ENCODE measurements at regions not wholly inside any gene's neighbourhood (a gene's known extent, or its start where the extent isn't known, plus 50 kb on each side); places are given as distances from the start of the nearest gene placed in this dataset.

- no TSS peak for BruUV-seq (replicated peaks)
- no peak overlapping the region for H3K27ac ChIP-seq (ENCODE audit: low read length)
- H3K27me3 ChIP-seq (ENCODE audit: control insufficient read depth, insufficient read depth, low read length), result no peaks in the 10 kb centered on the region
- no peaks in the 10 kb centered on the region for H3K36me3 ChIP-seq (ENCODE audit: control insufficient read depth, insufficient read depth, low read length)
- in situ Hi-C loops (cut with HindIII; ENCODE audit: low pct_unique_long_range_greater_than_20kb, low sequenced_read_pairs), result no loop called here
- no peak for DNase-seq (ENCODE audit: low read depth, low spot score)
- no peak overlapping the region for H3K4me3 ChIP-seq (ENCODE audit: low read depth in 2 of 2, low read length in 2 of 2)
- POLR2A ChIA-PET, result no interaction called here
- no peaks in the 10 kb centered on the region; the same call in 1 of the 2 replicates for H3K9me3 ChIP-seq (ENCODE audit: control insufficient read depth, insufficient read depth, low read depth, low read length)
- no peak for ATAC-seq
- TF ChIP-seq CTCF (IDR thresholded peaks at IDR 0.05) (no peak), POLR2AphosphoS5 (IDR thresholded peaks at IDR 0.05; ENCODE audit: low read depth, low read length) (no peak), TCF7L2 (IDR thresholded peaks at IDR 0.05; ENCODE audit: low read depth, low read length) (no peak), SIN3A (IDR thresholded peaks at IDR 0.05; ENCODE audit: borderline replicate concordance, insufficient read depth, low read depth, low read length) (no peak), REST (IDR thresholded peaks at IDR 0.05; ENCODE audit: insufficient read depth in 1 of 2, low read depth in 2 of 2, low read length in 1 of 2) (no peak)
- CTCF ChIA-PET, result no interaction called here
- no peaks in the 10 kb centered on the region for H3K4me1 ChIP-seq (ENCODE audit: control insufficient read depth, insufficient read depth, low read length)
- intact Hi-C loops (cut with micrococcal nuclease; ENCODE audit: unreplicated experiment), result no loop called here
These were observed 152.0 kb downstream of the WNT7A start for GRCh38 chr3:13727890-13728289.

GRCh38 chr3:13723676-13724207, 156.1 kb downstream of the WNT7A start:
- Histone ChIP-seq H3K36me3 (ENCODE audit: control insufficient read depth, insufficient read depth, low read length) (no peaks in the 10 kb centered on the region), H3K27ac (ENCODE audit: low read length) (no peak overlapping the region), H3K9me3 (ENCODE audit: control insufficient read depth, insufficient read depth, low read depth, low read length) (no peaks in the 10 kb centered on the region; the same call in 1 of the 2 replicates), H3K27me3 (ENCODE audit: control insufficient read depth, insufficient read depth, low read length) (peaks cover 3% of the 10 kb centered on the region), H3K4me3 (ENCODE audit: low read depth in 2 of 2, low read length in 2 of 2) (no peak overlapping the region), H3K4me1 (ENCODE audit: control insufficient read depth, insufficient read depth, low read length) (no peaks in the 10 kb centered on the region)
- intact Hi-C loops (cut with micrococcal nuclease; ENCODE audit: unreplicated experiment), result no loop called here
- TF ChIP-seq REST (IDR thresholded peaks at IDR 0.05; ENCODE audit: insufficient read depth in 1 of 2, low read depth in 2 of 2, low read length in 1 of 2) (no peak), CTCF (IDR thresholded peaks at IDR 0.05) (no peak), TCF7L2 (IDR thresholded peaks at IDR 0.05; ENCODE audit: low read depth, low read length) (no peak)
- ATAC-seq (no peak), DNase-seq (ENCODE audit: low read depth, low spot score) (no peak)
- POLR2A ChIA-PET, result no interaction called here
- in situ Hi-C loops (cut with HindIII; ENCODE audit: low pct_unique_long_range_greater_than_20kb, low sequenced_read_pairs), result no loop called here
- BruUV-seq (replicated peaks), result no TSS peak
- CTCF ChIA-PET, result no interaction called here
